ENCODE measurements at regions not wholly inside any gene's neighbourhood (a gene's known extent, or its start where the extent isn't known, plus 50 kb on each side); places are given as distances from the start of the nearest gene placed in this dataset.

DNA sequence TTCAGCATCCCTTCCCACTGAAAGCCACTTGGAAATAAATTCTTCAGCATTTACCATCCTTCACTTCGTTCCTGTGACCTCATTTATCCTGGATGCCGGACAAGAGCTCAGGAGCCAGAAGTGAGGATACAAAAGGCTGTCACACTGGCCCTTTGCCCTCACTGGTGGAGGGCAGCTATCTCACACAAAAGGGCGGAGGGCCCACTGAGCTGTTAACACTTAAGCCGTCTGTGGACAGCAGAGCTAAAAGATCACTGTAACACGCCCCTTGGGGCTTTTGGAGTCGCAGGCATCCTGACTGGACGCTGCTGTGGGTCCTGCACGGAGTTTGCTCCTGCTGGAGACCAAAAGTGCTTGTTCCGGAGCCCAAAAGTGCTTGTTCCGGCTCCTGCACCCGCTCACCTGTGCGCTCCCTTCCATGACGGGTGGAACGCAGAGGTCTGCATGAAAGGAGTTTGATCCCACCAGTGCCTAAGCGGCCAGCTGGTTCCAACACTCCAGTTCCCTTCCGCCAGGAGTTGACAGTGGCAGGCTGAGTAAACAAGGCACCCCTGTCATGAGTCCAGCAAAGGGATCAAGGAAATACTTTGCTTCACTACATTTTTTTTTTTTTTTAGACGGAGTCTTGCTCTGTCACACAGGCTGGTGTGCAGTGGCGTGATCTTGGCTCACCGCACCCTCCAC, 572.0 kb upstream of the LINC00305 start:
- H3K79me2 ChIP-seq (replicated peaks; ENCODE audit: insufficient read depth, low read length) = no peaks in the 10 kb centered on the region
- no peaks in the 10 kb centered on the region for H3K36me3 ChIP-seq (ENCODE audit: insufficient read depth, low read length)
- TF ChIP-seq SMC3 (conservative IDR thresholded peaks at IDR 0.05; ENCODE audit: poor library complexity) = no peak
- no peak for TF ChIP-seq MXI1 (conservative IDR thresholded peaks at IDR 0.05; ENCODE audit: poor library complexity, severe bottlenecking)
- TF ChIP-seq, protein P1, sequence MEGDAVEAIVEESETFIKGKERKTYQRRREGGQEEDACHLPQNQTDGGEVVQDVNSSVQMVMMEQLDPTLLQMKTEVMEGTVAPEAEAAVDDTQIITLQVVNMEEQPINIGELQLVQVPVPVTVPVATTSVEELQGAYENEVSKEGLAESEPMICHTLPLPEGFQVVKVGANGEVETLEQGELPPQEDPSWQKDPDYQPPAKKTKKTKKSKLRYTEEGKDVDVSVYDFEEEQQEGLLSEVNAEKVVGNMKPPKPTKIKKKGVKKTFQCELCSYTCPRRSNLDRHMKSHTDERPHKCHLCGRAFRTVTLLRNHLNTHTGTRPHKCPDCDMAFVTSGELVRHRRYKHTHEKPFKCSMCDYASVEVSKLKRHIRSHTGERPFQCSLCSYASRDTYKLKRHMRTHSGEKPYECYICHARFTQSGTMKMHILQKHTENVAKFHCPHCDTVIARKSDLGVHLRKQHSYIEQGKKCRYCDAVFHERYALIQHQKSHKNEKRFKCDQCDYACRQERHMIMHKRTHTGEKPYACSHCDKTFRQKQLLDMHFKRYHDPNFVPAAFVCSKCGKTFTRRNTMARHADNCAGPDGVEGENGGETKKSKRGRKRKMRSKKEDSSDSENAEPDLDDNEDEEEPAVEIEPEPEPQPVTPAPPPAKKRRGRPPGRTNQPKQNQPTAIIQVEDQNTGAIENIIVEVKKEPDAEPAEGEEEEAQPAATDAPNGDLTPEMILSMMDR (IDR thresholded peaks at IDR 0.05; ENCODE audit: poor library complexity, severe bottlenecking) = no peak
- no peak for TF ChIP-seq RAD21 (conservative IDR thresholded peaks at IDR 0.05)
- H3K4me2 ChIP-seq (ENCODE audit: low read length) = no peak overlapping the region
- no peaks in the 10 kb centered on the region for H3F3A ChIP-seq (ENCODE audit: insufficient read depth, low read length, poor library complexity, severe bottlenecking)
- no peaks in the 10 kb centered on the region for H4K20me1 ChIP-seq (ENCODE audit: insufficient read depth)
- H3K4me3 ChIP-seq (ENCODE audit: low read length) = no peak overlapping the region
- H3K9me3 ChIP-seq (ENCODE audit: low read length) = no peaks in the 10 kb centered on the region
- H2AFZ ChIP-seq (ENCODE audit: low read depth, low read length) = no peak overlapping the region
- H3K27ac ChIP-seq (ENCODE audit: low read length) = no peak overlapping the region
- no peaks in the 10 kb centered on the region for H3K9me2 ChIP-seq (ENCODE audit: insufficient read depth, low read length)
- no peaks in the 10 kb centered on the region for H3K27me3 ChIP-seq (ENCODE audit: insufficient read depth, low read depth, low read length)
- H3K9ac ChIP-seq (ENCODE audit: low read length) = no peak overlapping the region

DNA sequence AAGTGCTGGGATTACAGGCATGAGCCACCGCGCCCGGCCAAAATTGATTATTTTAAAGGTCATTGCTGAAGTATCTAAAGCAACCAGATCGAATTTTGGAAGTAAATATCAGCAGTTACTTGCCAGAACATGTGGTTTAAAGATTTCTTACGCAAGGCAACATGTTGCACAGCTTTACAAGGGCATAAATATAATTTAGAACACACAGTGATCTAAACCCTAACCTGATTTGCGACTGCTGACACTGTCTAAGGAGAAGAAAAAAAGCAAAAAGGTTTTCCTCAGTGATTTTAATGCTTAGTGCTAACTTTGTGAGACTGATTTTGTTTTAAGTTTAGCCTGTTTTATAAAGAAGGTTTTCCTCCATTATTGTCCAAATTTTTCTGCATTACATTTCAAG, 569.9 kb upstream of the LINC00305 start:
- no peaks in the 10 kb centered on the region for H4K20me1 ChIP-seq (ENCODE audit: insufficient read depth)
- H3K27me3 ChIP-seq (ENCODE audit: insufficient read depth, low read depth, low read length) = no peaks in the 10 kb centered on the region
- H3K36me3 ChIP-seq (ENCODE audit: insufficient read depth, low read length) = no peaks in the 10 kb centered on the region
- no peak overlapping the region for H3K4me3 ChIP-seq (ENCODE audit: low read length)
- no peaks in the 10 kb centered on the region for H3K9me2 ChIP-seq (ENCODE audit: insufficient read depth, low read length)
- H3K79me2 ChIP-seq (replicated peaks; ENCODE audit: insufficient read depth, low read length) = no peaks in the 10 kb centered on the region
- no peak for TF ChIP-seq TAF1 (IDR thresholded peaks at IDR 0.05; ENCODE audit: low read depth)
- no peak for TF ChIP-seq EP300 (conservative IDR thresholded peaks at IDR 0.05; ENCODE audit: poor library complexity, severe bottlenecking)
- no peak for TF ChIP-seq RAD21 (conservative IDR thresholded peaks at IDR 0.05)
- no peak for TF ChIP-seq SMC3 (conservative IDR thresholded peaks at IDR 0.05; ENCODE audit: poor library complexity)
- no peak for TF ChIP-seq POLR2AphosphoS5 (IDR thresholded peaks at IDR 0.05)
- TF ChIP-seq, protein P1 (IDR thresholded peaks at IDR 0.05; ENCODE audit: poor library complexity, severe bottlenecking) = no peak
- TF ChIP-seq MXI1 (conservative IDR thresholded peaks at IDR 0.05; ENCODE audit: poor library complexity, severe bottlenecking) = no peak
- TF ChIP-seq, protein P2, sequence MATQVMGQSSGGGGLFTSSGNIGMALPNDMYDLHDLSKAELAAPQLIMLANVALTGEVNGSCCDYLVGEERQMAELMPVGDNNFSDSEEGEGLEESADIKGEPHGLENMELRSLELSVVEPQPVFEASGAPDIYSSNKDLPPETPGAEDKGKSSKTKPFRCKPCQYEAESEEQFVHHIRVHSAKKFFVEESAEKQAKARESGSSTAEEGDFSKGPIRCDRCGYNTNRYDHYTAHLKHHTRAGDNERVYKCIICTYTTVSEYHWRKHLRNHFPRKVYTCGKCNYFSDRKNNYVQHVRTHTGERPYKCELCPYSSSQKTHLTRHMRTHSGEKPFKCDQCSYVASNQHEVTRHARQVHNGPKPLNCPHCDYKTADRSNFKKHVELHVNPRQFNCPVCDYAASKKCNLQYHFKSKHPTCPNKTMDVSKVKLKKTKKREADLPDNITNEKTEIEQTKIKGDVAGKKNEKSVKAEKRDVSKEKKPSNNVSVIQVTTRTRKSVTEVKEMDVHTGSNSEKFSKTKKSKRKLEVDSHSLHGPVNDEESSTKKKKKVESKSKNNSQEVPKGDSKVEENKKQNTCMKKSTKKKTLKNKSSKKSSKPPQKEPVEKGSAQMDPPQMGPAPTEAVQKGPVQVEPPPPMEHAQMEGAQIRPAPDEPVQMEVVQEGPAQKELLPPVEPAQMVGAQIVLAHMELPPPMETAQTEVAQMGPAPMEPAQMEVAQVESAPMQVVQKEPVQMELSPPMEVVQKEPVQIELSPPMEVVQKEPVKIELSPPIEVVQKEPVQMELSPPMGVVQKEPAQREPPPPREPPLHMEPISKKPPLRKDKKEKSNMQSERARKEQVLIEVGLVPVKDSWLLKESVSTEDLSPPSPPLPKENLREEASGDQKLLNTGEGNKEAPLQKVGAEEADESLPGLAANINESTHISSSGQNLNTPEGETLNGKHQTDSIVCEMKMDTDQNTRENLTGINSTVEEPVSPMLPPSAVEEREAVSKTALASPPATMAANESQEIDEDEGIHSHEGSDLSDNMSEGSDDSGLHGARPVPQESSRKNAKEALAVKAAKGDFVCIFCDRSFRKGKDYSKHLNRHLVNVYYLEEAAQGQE (IDR thresholded peaks at IDR 0.05; ENCODE audit: borderline replicate concordance) = no peak
- no peak for TF ChIP-seq EZH2 (IDR thresholded peaks at IDR 0.05; ENCODE audit: borderline replicate concordance, insufficient read depth, low read length, poor library complexity, severe bottlenecking)
- no peak overlapping the region for H3K4me2 ChIP-seq (ENCODE audit: low read length)
- no peaks in the 10 kb centered on the region for H3K9me3 ChIP-seq (ENCODE audit: low read length)
- H2AFZ ChIP-seq (ENCODE audit: low read depth, low read length) = no peak overlapping the region
- no peak overlapping the region for H3K9ac ChIP-seq (ENCODE audit: low read length)
- no peak overlapping the region for H3K27ac ChIP-seq (ENCODE audit: low read length)
- H3F3A ChIP-seq (ENCODE audit: insufficient read depth, low read length, poor library complexity, severe bottlenecking) = no peaks in the 10 kb centered on the region

All from neural cell (in vitro differentiated cells).